ENCODE measurements at regions not wholly inside any gene's neighbourhood (a gene's known extent, or its start where the extent isn't known, plus 50 kb on each side); places are given as distances from the start of the nearest gene placed in this dataset.
"Not testable (repeated sequence)": the region's sequence is repeated elsewhere in the genome, so short reads cannot be mapped to it uniquely, and the experiment has no call there.

DNA sequence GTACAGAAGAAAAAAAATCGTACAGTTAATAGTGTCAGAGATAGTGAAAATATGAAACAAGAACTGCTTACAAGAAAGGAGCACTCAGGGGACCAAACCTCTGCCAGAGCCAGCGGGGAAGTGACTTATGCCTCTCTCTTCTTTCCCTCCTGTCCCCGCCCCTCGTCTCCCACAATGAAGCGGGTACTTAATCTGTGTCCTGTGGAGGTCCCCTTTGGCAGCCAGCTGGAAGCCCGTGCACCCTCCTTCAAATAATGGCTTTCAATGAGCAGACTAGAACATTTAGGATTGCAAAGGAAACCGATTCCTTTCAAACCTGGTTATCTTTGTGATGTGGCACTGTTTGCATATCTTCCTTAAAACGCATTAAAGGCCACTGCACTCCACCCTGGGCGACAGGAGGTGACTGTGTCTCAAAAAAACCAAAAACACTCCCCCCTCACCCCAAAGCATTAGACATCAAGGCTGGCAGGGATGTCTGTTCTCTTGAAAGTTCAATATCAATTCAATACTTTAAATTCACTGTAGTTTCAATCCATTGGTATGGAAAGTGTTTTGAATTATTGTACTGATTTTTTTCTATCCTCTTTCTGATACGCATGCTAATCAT, 51.7 kb downstream of the PPIAL4C start:
- DNase-seq (ENCODE audit: extremely low read depth in 1 of 2, low read depth in 1 of 2), result peak in 1 of 2 donors; percentile 19

DNA sequence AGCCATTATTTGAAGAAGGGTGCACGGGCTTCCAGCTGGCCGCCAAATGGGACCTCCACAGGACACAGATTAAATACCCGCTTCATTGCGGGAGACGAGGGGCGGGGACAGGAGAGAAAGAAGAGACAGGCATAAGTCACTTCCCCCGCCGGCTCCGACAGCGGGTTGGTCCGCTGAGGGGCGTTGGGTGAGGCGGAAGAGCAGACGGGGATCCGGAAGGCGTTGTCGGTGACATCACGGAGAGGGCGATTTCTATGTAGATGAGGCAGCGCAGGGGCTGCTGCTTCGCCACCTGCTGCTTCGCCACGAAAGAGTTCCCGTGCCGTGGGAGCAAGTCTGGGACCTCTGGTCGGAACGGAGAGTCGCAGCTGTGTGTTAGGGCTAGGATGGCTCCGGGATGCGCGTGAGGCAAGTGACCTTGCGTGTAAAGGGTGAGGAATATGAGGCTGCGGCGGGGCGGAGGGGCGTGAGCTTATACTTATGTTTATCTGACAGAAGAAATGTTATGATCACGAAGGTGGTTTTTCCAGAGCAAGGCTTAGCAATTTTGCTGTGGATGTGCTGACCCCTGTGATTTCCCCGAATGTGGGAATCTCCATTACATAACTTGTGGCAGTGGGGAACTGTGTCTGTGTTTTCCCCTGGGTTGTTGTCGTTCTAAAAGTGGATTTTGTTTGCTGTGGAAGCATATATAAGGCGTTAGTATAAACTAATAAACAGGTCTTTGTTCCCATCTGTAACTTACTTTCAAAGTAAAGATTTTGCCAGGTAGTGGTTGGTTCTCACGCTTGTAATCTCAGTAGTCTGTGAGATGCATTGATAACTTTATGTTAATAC, 52.9 kb downstream of the PPIAL4C start:
- peak; percentile 67 to 91 for DNase-seq (ENCODE audit: extremely low read depth in 1 of 2, low read depth in 1 of 2)

DNA sequence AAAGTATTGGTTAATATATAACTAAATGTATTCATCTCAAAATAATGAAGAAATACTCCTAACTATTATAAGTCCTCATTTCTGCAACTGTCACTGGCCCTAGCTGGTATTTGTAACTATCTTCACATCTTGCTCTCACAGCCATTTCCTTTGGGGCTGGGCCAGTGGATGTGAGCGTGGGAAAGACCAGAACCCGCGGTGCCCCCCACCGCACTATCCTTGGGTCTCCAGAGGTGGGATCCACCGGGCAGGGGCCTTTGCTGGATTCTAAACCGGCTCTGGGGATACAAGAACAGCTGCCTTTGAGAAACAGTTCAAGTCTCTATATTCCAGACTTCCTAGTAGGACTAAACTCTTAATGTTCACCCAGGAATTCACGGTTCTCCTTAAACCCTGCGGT, 54.8 kb downstream of the PPIAL4C start:
- DNase-seq (ENCODE audit: extremely low read depth in 1 of 2, low read depth in 1 of 2), result not testable (repeated sequence)

DNA sequence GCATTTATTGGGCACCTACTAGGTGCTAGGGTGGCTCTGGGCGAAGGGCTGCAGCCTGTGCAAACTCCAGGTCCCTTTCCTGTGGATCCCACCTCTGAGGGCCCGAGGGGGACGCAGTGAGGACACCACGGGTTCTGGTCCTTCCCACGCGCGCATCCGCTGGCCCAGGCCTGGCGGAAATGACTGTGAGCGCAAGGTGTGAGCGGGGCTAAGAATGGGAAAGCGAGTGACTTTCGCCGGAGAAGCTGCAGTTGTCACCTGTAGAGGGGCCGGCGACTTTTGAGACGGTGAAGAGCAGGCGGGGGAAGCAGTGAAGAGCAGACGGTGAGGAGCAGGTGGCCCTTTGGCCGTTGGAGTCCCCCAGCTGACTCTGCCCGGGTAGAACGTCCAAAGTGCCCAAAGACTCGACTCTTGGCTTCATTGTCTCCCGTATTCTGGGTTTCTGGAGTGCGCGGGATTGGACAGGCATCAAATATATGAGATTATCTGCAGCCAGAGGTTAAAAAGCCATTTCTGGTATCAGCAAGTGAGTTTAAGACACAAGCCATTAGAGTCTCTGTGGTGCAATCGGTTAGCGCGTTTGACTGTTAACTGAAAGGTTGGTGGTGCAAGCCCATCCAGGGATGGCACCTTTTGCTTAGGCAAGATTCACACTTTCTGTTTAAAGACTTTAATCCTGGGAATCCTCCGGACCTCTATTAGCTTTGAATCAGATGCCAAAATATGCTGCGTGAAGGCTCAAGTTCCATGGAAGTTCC, 55.4 kb downstream of the PPIAL4C start:
- not testable (repeated sequence) for DNase-seq (ENCODE audit: extremely low read depth in 1 of 2, low read depth in 1 of 2)

DNA sequence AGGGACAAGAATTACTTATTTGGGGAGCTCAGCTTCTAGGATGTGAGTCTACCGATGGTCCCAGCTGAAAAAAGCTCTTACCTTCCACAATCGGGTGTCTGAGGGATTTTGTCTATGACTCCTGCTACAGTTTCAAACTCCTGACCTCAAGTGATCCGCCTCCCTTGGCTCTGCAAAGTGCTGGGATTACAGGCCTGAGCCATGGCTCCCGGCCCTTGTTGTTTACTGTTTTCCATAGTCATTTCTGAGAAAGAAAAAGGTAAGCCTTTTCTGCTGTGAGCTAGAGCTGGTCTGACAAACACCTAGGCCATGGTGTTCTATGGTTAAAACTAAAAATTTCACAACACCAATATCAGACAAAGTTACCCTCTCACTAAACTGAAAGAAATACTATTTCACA, 57.5 kb downstream of the PPIAL4C start:
- DNase-seq (ENCODE audit: extremely low read depth in 1 of 2, low read depth in 1 of 2), result not testable (repeated sequence)

DNA sequence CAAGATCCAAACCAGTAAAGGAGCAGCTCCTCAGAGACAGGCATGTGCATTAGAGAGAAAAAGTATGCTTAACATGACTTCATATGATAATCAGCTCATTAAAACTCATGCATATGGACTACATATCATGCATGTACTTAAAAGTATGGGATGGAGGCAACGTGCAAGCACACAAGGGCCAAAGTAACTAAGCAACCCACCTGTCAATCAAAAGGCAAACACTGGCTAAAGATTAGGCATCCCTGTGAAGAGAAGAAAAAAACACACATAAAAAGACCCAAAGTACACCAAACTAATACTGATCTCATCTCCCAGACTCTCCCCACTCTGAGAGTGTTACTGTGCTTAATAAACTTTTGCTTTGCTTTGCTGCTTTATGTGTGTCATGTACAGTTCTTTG, 61.2 kb downstream of the PPIAL4C start:
- DNase-seq (ENCODE audit: extremely low read depth in 1 of 2, low read depth in 1 of 2), result not testable (repeated sequence)

DNA sequence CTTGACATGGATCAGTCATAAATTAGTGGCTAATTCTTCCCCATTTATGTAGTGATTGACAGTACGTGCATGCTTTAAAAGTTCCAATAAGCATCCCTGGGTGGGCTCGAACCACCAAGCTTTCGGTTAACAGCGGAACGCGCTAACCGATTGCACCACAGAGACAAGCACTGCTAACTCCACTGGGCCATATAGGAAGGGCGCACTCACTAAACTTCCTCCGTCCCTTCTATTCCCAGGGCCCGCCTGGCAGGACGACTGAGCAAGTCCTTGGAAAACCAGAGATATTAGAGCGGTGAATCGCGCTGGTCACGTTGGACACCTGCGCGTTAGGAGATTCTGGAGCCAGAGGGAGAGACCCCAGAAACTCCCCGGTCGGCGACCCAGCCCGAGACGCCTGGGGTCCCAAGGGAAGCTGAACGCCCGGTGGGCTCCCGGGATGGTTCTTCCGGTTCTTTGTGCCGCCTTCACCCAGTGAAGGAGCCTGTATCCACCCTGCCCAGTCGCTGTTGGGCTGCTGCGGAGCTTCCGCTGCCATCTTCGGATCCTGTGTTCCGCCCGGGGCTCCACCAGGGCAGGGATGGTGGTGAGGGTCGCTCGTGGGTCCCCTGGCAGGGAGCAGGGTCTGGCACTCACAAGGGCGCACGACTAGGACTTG, 62.8 kb downstream of the PPIAL4C start:
- not testable (repeated sequence) for DNase-seq (ENCODE audit: extremely low read depth in 1 of 2, low read depth in 1 of 2)

DNA sequence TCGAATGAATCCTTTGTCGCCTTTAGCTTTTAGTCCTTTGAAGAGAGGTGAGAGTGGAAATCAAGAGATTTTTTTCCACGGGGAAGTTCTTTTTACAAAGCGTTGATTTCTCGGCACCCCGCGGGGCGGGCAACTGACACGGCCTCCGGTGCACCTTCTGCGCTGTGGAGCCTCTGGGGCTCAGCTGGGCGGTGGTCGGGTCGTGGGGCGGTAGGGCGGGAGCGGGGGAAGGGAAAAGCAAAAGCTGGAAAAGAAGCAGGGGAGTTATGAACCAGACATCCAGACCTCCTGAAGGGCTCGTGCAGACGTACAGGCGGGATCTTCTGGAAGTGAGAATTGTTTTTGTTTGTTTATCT, 63.3 kb downstream of the PPIAL4C start:
- not testable (repeated sequence) for DNase-seq (ENCODE audit: extremely low read depth in 1 of 2, low read depth in 1 of 2)

DNA sequence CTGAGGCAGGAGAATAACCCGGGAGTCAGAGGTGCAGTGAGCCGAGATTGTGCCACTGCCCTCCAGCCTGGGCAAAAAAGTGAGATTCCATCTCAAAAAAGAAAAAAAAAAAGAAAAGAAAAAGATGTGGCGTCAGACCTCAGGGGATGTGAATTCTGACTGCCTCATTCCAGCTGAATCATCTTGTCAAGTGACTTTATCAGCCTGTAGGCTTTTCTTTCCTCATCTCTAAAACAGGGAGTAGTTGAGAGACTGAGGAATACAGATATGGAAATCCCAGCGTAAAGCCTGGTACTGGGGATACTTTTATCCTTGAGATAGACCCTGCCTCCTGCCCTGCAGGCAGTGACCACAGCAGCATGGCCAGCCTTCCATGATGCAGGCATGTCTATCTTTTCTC, 74.1 kb downstream of the PPIAL4C start:
- DNase-seq (ENCODE audit: extremely low read depth in 1 of 2, low read depth in 1 of 2), result not testable (repeated sequence)

DNA sequence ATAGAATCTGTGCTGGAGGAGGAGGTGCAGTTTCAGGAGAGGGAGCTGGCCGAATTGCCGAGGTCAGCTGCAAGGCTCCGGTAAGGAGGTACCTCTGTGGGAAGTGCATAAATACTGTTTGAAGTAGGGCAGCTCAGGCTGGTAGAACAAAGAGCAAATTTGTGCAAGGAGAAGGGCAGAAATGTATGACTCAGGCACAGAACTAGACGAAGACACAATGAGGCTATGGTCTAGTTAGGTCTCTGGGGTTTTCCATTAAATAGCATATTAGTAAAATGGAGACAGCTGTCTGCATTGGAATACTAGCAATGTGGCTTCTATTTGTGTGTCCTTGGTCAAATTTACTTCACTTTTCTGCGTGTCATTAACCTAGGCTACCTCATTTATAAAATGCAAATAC, 74.5 kb downstream of the PPIAL4C start:
- DNase-seq (ENCODE audit: extremely low read depth in 1 of 2, low read depth in 1 of 2), result not testable (repeated sequence)

DNA sequence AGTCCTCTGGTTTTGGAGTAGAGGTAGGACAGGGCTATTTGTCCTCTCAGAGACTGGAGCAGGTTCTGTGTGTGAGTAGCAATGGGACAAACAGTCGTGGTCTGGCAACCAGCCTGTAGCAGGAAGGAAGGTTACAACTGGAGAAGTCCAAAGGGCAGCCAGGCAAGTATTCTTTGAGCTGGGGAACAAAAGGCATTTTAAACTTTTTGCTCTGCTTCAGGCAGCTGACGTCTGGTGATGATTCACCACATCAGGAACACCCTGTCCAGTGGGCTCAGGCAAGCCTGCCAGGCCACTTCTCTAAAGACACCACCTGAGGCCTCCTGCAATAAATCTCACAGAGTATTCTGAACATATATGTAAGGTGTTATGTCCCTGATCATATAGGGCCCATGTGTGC, 81.0 kb downstream of the PPIAL4C start:
- not testable (repeated sequence) for DNase-seq (ENCODE audit: extremely low read depth in 1 of 2, low read depth in 1 of 2)

DNA sequence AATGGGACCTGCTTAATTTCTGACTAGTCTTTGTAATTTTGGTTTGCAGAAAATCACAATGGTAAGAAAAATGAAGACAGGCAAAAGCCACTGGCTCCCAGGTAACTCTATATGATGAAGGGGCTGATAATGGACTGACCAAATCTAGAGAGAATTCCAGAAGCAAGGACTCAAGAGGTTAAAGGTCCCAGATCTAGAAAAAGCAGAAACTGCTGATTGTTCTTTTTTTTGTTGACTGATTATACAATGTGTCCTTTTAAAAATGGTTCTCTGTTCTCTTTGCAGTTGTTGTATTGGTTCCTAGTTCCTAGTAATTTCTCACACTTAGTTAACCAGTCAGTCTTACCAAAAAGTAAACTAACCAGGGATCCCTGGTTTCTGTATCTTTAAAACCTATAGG, 81.4 kb downstream of the PPIAL4C start:
- not testable (repeated sequence) for DNase-seq (ENCODE audit: extremely low read depth in 1 of 2, low read depth in 1 of 2)

DNA sequence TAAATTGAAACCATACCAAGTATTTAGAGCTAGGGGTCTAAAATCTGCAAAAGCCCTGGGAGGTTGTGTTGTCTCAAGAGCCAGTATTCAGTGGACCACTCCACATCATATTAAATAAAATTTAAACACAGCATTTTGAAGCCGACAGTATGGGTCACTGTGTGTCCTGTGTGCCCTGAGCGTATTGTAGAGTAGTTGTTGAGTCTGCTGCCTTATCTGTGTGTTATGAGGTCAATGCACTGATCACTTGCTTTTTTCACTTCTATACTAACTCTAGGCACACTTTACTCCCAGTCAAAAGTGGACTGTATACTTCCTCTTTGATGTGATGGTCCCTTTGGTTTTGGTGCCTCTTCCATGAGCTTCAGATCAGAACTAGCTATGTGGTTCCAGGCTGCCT, 81.9 kb downstream of the PPIAL4C start:
- DNase-seq (ENCODE audit: extremely low read depth in 1 of 2, low read depth in 1 of 2), result not testable (repeated sequence)

DNA sequence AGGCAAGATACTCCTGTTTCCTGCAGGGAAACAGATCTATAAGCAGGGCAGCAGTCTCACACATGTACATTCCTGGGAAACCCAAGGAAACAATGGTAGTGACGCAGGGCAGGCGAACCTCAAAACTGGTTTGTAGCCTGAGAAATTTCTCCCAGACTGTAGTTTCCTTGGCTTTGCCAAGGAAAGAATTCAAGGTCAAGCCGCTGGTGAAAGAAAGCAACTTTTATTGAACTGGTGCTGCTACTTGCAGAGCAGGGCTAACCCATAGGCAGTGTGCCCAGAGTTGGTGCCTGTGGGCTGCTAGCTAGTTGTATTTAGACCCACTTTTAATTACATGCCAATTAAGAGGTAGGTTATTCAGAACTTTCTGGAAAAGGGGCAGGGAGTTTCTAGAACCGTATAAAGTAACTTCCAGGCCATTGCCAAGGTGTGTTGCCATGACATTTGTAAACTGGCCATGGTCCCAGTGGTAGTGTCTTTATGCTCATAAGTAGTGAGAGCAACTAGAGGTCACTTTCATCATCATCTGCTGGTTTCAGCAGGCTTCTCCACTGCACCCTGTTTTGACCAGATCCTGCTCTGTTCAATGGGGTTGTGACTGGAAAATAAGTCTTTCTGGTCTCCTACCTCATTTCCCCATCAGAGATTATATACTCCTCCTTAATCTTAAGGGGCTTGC, 89.7 kb downstream of the PPIAL4C start:
- not testable (repeated sequence) for DNase-seq (ENCODE audit: extremely low read depth in 1 of 2, low read depth in 1 of 2)

DNA sequence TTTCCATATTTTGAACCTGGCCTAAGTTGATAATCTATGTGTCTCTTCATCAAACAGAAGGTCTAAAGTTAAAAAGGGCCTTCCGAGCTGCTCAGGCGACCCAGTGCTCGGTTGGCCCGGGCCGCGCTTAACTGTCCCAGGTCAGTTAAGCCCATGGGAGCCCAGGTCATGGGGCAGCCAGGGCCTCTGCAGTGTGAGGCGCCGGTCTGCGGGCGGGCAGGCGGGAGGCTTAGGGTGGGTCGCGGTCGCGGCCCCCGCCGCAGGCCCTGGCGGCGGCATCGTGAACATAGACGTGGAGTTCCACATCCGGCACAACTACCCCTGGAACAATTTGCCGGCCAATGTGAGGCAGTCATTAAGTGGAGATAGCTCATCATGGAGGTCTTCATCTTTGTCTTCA, 91.3 kb downstream of the PPIAL4C start:
- DNase-seq (ENCODE audit: extremely low read depth in 1 of 2, low read depth in 1 of 2), result not testable (repeated sequence)

DNA sequence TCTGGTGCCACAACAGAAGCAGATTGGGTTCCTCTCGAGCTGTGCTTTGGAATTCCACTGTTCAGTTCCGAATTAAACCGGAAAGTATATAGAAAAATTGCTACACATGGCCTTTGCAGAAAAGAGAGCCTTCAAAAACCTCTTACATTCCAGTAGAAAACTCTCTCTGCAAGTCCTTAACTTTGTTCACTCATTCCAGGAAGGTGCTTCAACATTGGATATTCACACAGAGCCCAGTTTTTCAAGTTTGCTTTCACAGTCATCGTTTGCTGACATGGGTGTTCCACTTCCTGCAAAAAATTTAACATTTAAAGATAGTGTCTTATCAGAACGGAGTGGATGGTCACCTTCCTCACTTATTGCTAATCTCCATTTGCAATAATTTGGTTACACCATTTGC, 93.7 kb downstream of the PPIAL4C start:
- not testable (repeated sequence) for DNase-seq (ENCODE audit: extremely low read depth in 1 of 2, low read depth in 1 of 2)

DNA sequence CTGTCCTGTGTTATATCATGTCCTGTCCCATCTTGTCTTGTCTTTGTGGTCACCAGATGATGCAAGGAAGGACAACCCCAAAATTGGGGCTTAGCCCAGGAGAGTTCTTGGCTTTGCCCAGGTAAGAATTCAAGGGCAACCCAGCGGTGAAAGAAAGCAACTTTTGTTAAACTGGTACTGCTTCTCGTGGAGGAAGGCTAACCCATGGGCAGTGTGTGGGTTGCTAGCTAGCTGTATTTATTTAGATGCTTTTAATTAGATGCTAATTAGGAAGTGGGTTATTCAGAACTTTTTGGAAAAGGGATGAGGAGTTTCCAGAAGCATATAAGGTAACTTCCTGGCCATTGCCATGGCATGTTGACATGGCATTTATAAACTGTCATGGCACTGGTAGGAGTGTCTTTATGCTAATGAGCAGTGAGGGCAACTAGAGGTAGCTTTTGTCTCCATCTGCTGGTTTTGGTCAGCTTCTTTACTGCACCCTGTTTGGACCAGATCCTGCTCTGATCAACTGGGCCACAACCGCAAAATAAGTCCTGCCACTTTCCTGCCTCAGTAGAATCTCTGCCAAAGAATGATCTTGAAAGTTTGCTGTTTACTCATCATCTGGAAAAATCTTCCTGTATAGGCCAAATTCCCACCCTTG, 95.8 kb upstream of the FCGR1A start:
- DNase-seq (ENCODE audit: extremely low read depth in 1 of 2, low read depth in 1 of 2), result not testable (repeated sequence)

DNA sequence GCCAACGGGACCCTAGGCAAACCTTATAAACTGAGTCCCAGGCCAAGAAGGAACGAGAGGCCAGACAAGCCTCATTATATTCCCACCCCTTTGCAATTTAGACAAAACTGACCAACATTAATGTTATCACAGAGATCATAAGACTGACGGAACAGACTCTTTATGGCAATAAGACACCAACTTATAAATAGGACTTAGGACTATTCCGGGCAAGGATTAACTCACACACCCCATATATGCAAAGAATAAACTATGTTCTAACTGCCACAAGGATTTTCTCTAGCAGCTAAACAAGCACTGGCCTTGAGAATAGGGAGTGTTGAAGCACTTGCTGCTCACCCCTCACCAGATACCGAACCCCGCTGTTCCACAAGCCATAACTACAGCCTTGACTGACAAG, 91.1 kb upstream of the FCGR1A start:
- DNase-seq (ENCODE audit: extremely low read depth in 1 of 2, low read depth in 1 of 2), result not testable (repeated sequence)

DNA sequence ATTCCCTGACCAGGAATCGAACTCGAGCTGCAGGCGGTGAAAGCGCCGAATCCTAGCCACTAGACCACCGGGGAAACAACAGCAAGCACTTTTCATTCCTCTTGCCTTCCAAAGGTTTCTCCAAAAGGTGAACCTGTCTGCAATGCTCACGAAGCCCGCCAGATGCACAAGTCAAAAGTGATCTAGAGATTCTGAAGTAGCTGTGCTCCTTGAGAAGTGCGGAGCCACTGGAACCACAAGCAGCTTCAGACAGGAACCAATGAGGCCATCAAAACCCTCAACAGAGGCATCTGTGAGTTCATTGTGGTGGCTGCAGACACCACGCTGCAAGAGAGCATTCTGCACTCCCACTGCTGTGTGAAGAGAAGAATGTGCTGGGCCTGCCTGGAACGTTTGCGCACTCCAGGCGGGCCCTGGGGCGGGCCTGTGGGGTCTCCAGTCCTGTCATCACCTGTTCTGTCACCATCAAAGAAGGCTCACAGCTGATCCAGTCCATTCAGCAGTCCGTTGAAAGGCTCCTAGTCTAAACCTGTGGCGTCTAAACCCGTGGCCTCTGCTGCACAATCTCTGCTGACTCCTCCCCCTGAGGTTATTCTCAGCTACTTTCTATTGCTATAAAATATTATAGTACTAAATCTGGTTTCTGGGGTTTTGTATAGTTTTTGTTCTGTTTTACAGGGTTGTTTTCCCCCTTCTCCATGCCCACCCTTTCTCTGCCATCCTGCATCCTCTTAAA, 89.5 kb upstream of the FCGR1A start:
- not testable (repeated sequence) for DNase-seq (ENCODE audit: extremely low read depth in 1 of 2, low read depth in 1 of 2)

Measured in stimulated activated CD8-positive, alpha-beta memory T cell treated with anti-CD3 and anti-CD28 coated beads, Interleukin-7, amount 100 ng/mL, for 48 hours (primary cell).